Muscle layer of colon (tissue), 2 donors: ENCODE measurements at regions not wholly inside any gene's neighbourhood (a gene's known extent, or its start where the extent isn't known, plus 50 kb on each side); places are given as distances from the start of the nearest gene placed in this dataset.
"Not testable (repeated sequence)": the region's sequence is repeated elsewhere in the genome, so short reads cannot be mapped to it uniquely, and the experiment has no call there.

ENCODE experiments used
- H3K27ac ChIP-seq: one replicate; pipeline ENCODE4 v1.7.0; 2013; ENCODE audit warnings: low read depth, mild to moderate bottlenecking, low read length, moderate library complexity
- H3K27me3 ChIP-seq, 2 donors: one replicate each; pipeline ENCODE4 v1.7.0; 2013; ENCODE audit warnings: low read length in 2 of 2, mild to moderate bottlenecking in 2 of 2; ENCODE audit not compliant: insufficient read depth in 2 of 2, control insufficient read depth in 1 of 2
- H3K36me3 ChIP-seq: one replicate; pipeline ENCODE4 v1.7.0; 2013; ENCODE audit warnings: mild to moderate bottlenecking, low read length; ENCODE audit not compliant: insufficient read depth
- H3K4me1 ChIP-seq: one replicate; pipeline ENCODE4 v1.7.0; 2013; ENCODE audit warnings: mild to moderate bottlenecking, low read length; ENCODE audit not compliant: insufficient read depth
- H3K4me3 ChIP-seq, 2 donors: one replicate each; pipeline ENCODE4 v1.7.0; 2013; ENCODE audit warnings: low read length in 2 of 2, low read depth in 1 of 2, mild to moderate bottlenecking in 1 of 2, moderate library complexity in 1 of 2
- H3K9ac ChIP-seq: one replicate; pipeline ENCODE4 v1.7.0; 2013; ENCODE audit warnings: low read length
- H3K9me3 ChIP-seq: one replicate; pipeline ENCODE4 v1.7.0; 2013; ENCODE audit warnings: mild to moderate bottlenecking, low read length
- donor health status: abdominal sarcoma.
- donor health status: Adenocarcinoma of cecum.

DNA sequence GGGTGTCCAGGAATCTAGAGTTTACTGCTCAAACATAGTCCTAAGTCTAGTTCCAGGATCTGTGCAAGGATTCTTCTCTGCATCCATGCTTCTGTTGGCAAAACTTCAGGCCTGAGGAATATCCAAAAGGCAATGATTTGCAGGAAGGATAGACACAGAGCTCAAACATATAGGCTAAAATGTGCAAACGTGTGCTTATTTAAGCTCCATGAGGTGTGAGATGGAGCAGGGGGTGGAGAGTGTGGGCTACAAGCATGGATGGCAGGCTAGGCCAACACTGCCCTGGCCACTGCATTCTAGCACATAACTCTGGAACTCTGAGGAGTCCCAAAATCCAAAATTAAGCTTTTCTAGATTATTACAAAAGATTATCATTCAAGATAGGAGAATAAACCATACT, 301.1 kb downstream of the PAX3 start:
- H3K9ac ChIP-seq, result no peak overlapping the region
- H3K4me1 ChIP-seq, result no peaks in the 10 kb centered on the region
- H3K4me3 ChIP-seq, result no peak overlapping the region
- H3K36me3 ChIP-seq, result no peaks in the 10 kb centered on the region
- H3K9me3 ChIP-seq, result no peaks in the 10 kb centered on the region
- no peaks in the 10 kb centered on the region for H3K27me3 ChIP-seq
- no peak overlapping the region for H3K27ac ChIP-seq

DNA sequence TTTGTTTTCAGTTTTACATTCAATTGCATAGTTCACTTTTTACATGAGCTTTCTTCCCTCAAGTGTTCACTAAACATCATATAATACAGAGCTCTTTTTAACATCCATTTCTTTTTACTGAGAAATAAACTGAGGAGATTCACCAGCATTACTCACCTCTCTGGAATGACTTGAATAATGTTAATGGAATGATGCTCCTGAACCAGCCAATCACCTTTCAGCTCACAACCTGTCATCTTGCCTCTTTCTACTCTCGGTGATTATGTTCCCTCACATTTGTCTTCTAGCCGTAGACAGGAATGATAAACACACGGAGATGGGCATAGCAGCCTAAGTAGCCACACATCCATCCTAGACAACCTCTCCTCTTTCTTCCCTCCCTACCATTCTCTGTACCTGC, 301.7 kb downstream of the PAX3 start:
- no peaks in the 10 kb centered on the region for H3K4me1 ChIP-seq
- no peak overlapping the region for H3K27ac ChIP-seq
- H3K27me3 ChIP-seq, result no peaks in the 10 kb centered on the region
- no peak overlapping the region for H3K4me3 ChIP-seq
- no peaks in the 10 kb centered on the region for H3K9me3 ChIP-seq
- no peaks in the 10 kb centered on the region for H3K36me3 ChIP-seq
- H3K9ac ChIP-seq, result no peak overlapping the region

DNA sequence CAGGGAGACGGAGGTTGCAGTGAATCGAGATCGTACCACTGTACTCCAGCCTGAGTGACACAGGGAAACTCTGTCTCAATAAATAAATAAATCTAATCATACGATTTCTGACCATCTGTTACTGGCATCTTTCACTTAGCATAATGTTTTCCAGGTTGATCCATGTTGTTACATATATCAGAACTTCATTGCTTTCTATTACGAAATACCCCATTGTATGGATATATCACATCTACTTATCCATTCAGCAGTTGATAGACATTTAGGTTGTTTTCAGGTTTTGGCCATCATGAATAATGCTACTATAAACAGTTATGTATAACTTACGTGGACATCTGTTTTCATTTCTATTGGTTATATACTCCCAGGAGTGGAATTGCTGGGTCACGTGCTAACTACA, 303.9 kb downstream of the PAX3 start:
- Histone ChIP-seq H3K27ac (no peak overlapping the region), H3K9me3 (no peaks in the 10 kb centered on the region), H3K4me3 (no peak overlapping the region), H3K36me3 (no peaks in the 10 kb centered on the region), H3K4me1 (no peaks in the 10 kb centered on the region), H3K9ac (no peak overlapping the region), H3K27me3 (no peaks in the 10 kb centered on the region)

DNA sequence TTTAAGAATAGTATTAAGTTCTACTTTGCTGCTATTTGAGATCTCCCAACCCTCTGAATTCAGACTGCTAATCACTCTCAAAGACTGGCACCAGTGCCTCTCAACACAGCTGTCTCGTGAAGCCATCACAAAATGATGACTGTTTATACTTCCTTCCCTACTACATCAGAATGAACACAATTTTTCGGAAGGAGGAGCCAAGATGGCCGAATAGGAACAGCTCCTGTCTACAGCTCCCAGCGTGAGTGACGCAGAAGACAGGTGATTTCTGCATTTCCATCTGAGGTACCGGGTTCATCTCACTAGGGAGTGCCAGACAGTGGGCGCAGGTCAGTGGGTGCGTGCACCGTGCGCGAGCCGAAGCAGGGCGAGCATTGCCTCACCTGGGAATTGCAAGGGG, 314.4 kb downstream of the PAX3 start:
- not testable (repeated sequence) for H3K36me3 ChIP-seq, H3K27me3 ChIP-seq, H3K9ac ChIP-seq, H3K27ac ChIP-seq, H3K4me3 ChIP-seq, H3K9me3 ChIP-seq, H3K4me1 ChIP-seq

DNA sequence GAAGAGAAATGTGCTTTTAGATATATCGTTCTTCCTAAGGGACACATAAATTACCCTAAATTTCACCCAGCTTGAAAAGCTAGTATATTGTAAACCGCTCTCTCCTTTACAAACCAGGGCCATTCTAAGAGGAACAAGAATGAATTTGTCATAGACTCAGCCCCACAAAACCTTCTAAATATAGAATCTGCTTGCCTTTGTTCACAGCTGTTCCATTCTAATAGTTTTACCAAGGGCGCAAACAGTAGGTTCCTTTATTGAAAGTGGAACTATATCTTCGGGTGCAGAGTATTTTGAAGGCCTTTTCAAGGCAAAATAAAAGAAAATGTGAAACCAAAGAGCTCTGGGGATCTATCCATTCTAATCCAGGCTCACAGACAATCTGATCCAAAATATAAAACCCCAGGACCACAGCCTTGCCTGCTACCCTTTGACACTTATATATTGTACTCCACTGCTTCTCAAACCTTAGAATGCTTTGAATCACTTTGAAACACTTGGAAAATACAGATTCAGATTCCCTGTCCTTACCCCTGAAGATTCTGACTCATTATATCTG, 316.8 kb downstream of the PAX3 start:
- Histone ChIP-seq H3K4me3 (no peak overlapping the region), H3K9me3 (no peaks in the 10 kb centered on the region), H3K27ac (no peak overlapping the region), H3K9ac (no peak overlapping the region), H3K4me1 (no peaks in the 10 kb centered on the region), H3K27me3 (no peaks in the 10 kb centered on the region), H3K36me3 (no peaks in the 10 kb centered on the region)

DNA sequence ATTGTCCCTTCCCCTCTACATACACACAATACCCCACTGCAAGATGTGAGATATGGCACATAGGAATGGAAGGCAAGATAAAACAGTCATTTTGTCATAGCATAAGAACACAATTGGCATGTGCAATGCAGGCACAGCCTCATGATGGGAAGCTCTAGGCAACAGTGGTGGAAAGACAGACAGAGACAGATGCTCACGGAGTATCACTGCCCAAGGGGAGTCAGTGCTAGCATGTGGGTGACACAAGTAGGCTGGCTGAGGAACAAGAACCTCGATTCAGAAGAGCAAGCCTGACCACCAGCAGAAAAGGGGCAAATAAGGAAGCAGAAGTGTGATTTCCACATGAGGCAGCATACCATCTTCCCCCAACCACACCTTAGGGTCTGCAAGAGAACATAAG, 323.6 kb downstream of the PAX3 start:
- no peaks in the 10 kb centered on the region for H3K27me3 ChIP-seq
- H3K4me1 ChIP-seq, result no peaks in the 10 kb centered on the region
- no peaks in the 10 kb centered on the region for H3K36me3 ChIP-seq
- H3K9ac ChIP-seq, result no peak overlapping the region
- H3K4me3 ChIP-seq, result no peak overlapping the region
- no peaks in the 10 kb centered on the region for H3K9me3 ChIP-seq
- H3K27ac ChIP-seq, result no peak overlapping the region

DNA sequence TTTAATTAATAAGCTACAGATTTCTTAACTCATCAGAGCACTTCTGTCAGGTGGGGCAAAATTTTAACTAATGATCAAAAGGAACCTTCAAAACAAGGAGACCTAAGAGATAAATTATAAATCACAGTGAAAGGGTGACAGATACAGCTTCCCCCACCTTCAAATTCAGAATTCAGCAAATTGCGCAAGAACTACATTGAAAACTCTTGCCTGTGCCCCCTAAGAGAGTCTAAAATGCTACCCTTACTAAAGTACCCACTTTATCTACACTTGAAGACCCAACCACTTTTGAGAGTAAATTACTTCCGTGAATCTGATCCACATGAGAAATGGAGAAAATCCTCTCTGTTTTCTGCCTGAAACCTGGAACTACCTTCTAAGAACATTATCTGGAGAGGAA, 324.9 kb downstream of the PAX3 start:
- no peaks in the 10 kb centered on the region for H3K27me3 ChIP-seq
- no peaks in the 10 kb centered on the region for H3K4me1 ChIP-seq
- no peak overlapping the region for H3K4me3 ChIP-seq

DNA sequence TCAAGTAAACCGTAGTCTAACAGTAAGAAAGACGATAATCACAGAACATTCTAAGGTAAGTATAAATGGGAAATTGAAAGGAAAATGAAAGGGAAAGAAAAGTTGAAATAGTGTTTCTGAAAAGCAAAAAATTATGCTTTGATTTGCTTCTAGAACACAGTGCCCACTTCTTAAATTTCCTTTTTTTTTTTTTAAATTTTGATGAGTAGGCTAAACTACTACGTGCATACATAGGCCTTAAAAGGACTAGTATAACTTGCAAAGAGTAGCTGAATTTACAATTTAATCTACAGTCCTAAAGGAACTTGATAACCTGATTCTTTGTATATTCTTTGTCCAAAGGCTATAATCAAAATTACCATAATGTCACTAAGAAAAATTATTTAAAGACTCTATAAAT, 325.3 kb downstream of the PAX3 start:
- Histone ChIP-seq H3K9ac (no peak overlapping the region), H3K4me3 (no peak overlapping the region), H3K9me3 (no peaks in the 10 kb centered on the region), H3K4me1 (no peaks in the 10 kb centered on the region), H3K27me3 (no peaks in the 10 kb centered on the region), H3K36me3 (no peaks in the 10 kb centered on the region), H3K27ac (no peak overlapping the region)

More for the DNA sequence above, 324.9 kb downstream of the PAX3 start:
- H3K27ac ChIP-seq, result no peak overlapping the region
- no peaks in the 10 kb centered on the region for H3K36me3 ChIP-seq
- H3K9ac ChIP-seq, result no peak overlapping the region
- H3K9me3 ChIP-seq, result no peaks in the 10 kb centered on the region

DNA sequence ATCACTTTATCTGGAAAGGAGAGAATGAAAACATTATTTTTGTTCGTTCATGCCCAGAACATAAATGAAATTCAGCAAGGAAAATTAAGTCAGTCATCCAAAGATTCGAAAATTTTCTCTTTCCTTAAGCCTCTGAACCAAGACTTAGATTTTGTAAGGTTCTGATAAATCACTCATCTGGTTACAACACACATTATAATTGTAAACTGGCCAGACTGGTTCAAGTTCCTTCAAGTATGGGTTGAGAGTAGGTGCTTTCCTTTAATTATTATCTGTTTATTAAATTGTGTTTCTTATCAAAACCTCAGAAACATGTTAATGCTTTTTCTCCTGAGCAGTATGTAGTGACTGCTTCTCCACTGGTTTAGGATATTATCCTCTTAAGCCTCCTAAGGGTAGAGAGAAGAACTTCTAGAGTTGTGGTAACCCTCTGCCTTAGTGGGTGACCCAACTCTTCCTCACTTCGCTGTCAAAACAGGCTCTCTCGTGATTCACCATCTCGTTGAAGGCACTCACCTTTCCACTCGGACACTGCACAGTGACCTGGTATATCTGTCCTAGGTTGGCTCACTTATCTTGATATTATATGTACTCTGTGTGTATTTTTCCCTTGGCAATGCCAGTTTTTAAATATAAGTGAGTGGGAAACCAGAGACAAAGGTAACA, 325.9 kb downstream of the PAX3 start:
- H3K27ac ChIP-seq, result no peak overlapping the region
- H3K27me3 ChIP-seq, result no peaks in the 10 kb centered on the region
- H3K9me3 ChIP-seq, result no peaks in the 10 kb centered on the region
- no peak overlapping the region for H3K9ac ChIP-seq
- no peaks in the 10 kb centered on the region for H3K4me1 ChIP-seq
- H3K4me3 ChIP-seq, result no peak overlapping the region
- no peaks in the 10 kb centered on the region for H3K36me3 ChIP-seq

DNA sequence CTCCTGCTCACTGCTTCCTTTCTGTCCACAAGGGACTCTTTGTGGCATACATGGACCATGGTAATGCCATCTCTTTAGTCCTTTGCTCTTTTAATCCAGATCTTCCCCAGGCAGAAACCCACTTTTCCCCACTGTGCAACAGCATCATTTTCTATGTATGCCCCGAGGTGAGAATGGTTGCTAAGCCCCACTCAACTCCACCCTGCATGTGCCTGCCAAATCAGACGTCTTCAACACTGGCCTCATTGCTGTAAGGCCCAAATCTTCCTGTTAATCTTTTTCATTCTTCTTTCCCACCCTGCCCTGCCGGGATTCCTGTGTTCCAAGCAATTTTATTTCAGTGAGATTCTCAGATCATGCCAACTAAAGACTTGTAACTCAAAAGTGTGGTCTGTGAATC, 328.4 kb downstream of the PAX3 start:
- Histone ChIP-seq H3K9me3 (no peaks in the 10 kb centered on the region), H3K4me1 (no peaks in the 10 kb centered on the region), H3K4me3 (no peak overlapping the region), H3K9ac (no peak overlapping the region), H3K36me3 (no peaks in the 10 kb centered on the region), H3K27ac (no peak overlapping the region), H3K27me3 (no peaks in the 10 kb centered on the region)

DNA sequence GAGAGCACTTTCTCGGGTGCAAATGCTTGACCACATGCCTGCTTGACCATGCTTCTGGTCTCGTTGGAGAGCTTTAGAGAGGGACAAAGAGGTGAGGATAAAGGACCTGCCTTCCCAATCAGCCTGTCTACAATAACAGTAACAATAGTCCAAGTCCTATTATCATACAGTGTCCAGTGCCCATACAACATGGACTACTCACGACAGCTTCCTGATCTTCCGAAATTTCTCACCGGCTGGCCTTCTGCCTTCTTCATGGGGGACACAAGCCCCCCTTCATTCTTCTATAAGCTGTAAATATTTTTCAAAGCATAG, 329.0 kb downstream of the PAX3 start:
- H3K27ac ChIP-seq, result no peak overlapping the region
- H3K27me3 ChIP-seq, result no peaks in the 10 kb centered on the region
- no peaks in the 10 kb centered on the region for H3K9me3 ChIP-seq
- no peak overlapping the region for H3K9ac ChIP-seq
- H3K4me3 ChIP-seq, result no peak overlapping the region
- H3K36me3 ChIP-seq, result no peaks in the 10 kb centered on the region
- no peaks in the 10 kb centered on the region for H3K4me1 ChIP-seq

DNA sequence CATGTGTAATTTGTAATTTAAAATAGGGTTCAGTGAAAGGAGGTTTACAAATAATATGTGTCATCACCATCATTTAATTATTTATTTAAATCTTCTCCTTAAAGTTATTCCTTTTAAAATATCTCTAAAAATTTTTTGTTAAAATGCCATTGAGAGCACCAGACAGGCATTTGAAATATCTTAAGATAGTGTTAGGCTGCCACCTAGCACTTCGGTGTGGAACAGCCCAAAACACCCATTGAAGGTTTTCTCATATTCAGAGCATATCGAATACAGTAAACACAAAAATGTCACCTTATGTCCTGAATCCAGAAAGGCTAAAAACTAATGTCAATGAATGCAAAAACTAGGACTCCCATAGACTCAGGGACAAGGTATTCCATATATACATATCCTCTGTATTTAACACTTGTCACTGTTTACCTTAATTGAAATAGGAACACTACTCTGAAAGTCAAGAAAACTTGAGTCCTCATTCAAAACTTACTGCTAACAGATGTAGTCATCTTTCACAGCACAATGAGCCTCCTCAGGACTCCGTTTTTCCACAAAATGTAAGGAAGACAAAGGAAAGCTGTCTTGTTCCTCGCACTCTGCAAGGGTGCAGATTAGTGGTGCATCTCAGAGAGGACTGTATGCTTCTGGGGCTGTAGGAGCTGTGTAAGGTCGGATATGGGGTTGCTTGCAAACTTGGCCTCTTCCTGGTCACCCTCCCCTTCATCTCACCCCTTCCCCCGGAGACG, 329.5 kb downstream of the PAX3 start:
- H3K4me3 ChIP-seq, result no peak overlapping the region
- no peaks in the 10 kb centered on the region for H3K27me3 ChIP-seq
- H3K4me1 ChIP-seq, result no peaks in the 10 kb centered on the region
- H3K9me3 ChIP-seq, result no peaks in the 10 kb centered on the region
- H3K9ac ChIP-seq, result no peak overlapping the region
- H3K27ac ChIP-seq, result no peak overlapping the region
- H3K36me3 ChIP-seq, result no peaks in the 10 kb centered on the region
